Small intestine (tissue), 7 donors: ENCODE measurements at regions not wholly inside any gene's neighbourhood (a gene's known extent, or its start where the extent isn't known, plus 50 kb on each side); places are given as distances from the start of the nearest gene placed in this dataset.

ENCODE experiments used
- DNase-seq, 2 donors: peaks; one replicate each; pipeline versions ENCODE4 v3.0.0 to v3.0.0-alpha.2; 2013
- FAIRE-seq: peaks from 2 replicates; lab custom pipeline; 2012; peaks lifted over from hg19 to GRCh38; lab: Jason Lieb, UNC
- H3K27ac ChIP-seq, 3 donors: one replicate each; pipeline ENCODE4 v1.5.1; 2013; ENCODE audit warnings: low read length in 2 of 3, mild to moderate bottlenecking in 2 of 3, control low read depth in 1 of 3, inconsistent platforms in 1 of 3, low read depth in 1 of 3, moderate library complexity in 1 of 3
- H3K27me3 ChIP-seq, 3 donors: one replicate each; pipeline ENCODE4 v1.6.1; 2013; ENCODE audit warnings: low read length in 3 of 3, inconsistent platforms in 1 of 3; ENCODE audit not compliant: control insufficient read depth in 3 of 3, insufficient read depth in 3 of 3
- H3K36me3 ChIP-seq, 3 donors: one replicate each; pipeline ENCODE4 v1.6.1; 2013; ENCODE audit warnings: low read length in 3 of 3, inconsistent platforms in 1 of 3, low read depth in 1 of 3, mild to moderate bottlenecking in 1 of 3, moderate library complexity in 1 of 3; ENCODE audit not compliant: control insufficient read depth in 3 of 3, insufficient read depth in 2 of 3
- H3K4me1 ChIP-seq, 3 donors: one replicate each; pipeline ENCODE4 v1.6.1; 2013; ENCODE audit warnings: low read length in 2 of 3, inconsistent platforms in 1 of 3, low read depth in 1 of 3, mild to moderate bottlenecking in 1 of 3, moderate library complexity in 1 of 3; ENCODE audit not compliant: control insufficient read depth in 3 of 3, insufficient read depth in 2 of 3
- H3K4me3 ChIP-seq, 3 donors: one replicate each; pipeline ENCODE4 v1.5.1; 2013; ENCODE audit warnings: low read length in 3 of 3, control low read depth in 1 of 3, inconsistent platforms in 1 of 3, low read depth in 1 of 3, mild to moderate bottlenecking in 1 of 3, moderate library complexity in 1 of 3
- H3K9me3 ChIP-seq, 2 donors: one replicate each; pipeline ENCODE4 v1.6.1; 2013; ENCODE audit warnings: low read depth in 1 of 2, low read length in 1 of 2; ENCODE audit not compliant: control insufficient read depth in 2 of 2, insufficient read depth in 1 of 2
- WGBS, 3 donors: extraction: QIAGEN DNeasy Blood & Tissue Kit; methylation state at CpG; one replicate each; pipeline ENCODE4 v1.1.7; 2013; 5-methylcytosine and 5-hydroxymethylcytosine counted together
- donor health status: healthy with polysubstance abuse.
- donor health status: control.
- donor health status: control.
- donor health status: Bipolar disorder and iron deficiency.
- donor health status: healthy.

DNA sequence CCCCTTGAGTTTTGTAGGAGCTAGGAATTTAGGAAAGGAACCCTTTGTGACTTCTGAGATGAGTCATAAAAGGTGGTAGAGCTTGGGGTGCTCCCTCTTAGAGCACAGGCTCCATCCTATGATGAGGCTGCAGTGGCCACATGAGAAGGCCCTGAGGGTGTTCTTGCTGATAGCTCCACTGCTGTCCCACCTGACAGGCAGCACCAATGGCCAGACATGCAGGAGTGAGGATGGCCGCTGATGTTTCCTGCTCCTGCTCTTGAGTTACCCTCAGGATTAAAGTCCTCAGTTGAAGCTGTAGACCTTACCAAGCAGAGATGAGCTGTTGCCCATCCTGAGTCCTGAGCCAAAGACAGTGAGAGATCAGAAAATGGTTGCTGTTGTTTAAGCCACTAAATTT is 512.1 kb downstream of the CDH26 start:
- DNase-seq (no peak), FAIRE-seq (no peak)
- no peaks in the 10 kb centered on the region for H3K4me1 ChIP-seq
- H3K4me3 ChIP-seq = no peak overlapping the region
- H3K27me3 ChIP-seq = peaks cover 0 to 3% (median 0%) of the 10 kb centered on the region in 3 donors
- H3K27ac ChIP-seq = no peak overlapping the region
- 85 to 90% (median 87%) methylated on average over 1 of the region's 1 CpG for WGBS, 3 donors
- no peaks in the 10 kb centered on the region for H3K9me3 ChIP-seq
- H3K36me3 ChIP-seq = no peaks in the 10 kb centered on the region

DNA sequence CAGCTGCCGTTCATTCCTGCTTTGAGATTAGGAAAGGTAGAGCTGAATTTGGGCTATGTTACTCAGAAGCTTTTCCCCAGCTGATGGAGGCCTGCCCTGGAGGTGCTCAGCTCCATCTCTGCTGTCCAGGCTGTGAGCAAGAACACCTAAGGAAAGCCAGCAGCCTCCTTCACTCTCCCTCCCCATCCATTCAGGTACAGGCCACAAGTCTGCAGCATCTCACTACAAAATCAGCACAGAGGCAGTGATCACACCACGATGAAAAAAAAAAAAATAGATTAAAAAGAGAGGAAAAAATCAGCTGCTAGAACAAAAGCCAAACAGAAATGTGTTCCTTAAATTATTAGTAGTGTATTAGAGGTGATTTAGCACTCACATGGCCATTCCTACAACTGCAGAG is 515.0 kb downstream of the CDH26 start:
- 47 to 57% (median 55%) methylated on average over 2 of the region's 2 CpGs for WGBS, 3 donors
- DNase-seq = no peak
- FAIRE-seq = no peak
- Histone ChIP-seq H3K27me3 (peaks cover 0 to 3% (median 0%) of the 10 kb centered on the region in 3 donors), H3K4me3 (no peak overlapping the region), H3K36me3 (no peaks in the 10 kb centered on the region), H3K9me3 (no peaks in the 10 kb centered on the region), H3K27ac (no peak overlapping the region), H3K4me1 (no peaks in the 10 kb centered on the region)

- Histone ChIP-seq H3K36me3 (no peaks in the 10 kb centered on the region), H3K4me1 (no peaks in the 10 kb centered on the region), H3K4me3 (no peak overlapping the region), H3K27ac (no peak overlapping the region), H3K9me3 (no peaks in the 10 kb centered on the region), H3K27me3 (peaks cover 0 to 3% (median 0%) of the 10 kb centered on the region in 3 donors)
- 77 to 84% (median 78%) methylated on average over 8 of the region's 8 CpGs for WGBS, 3 donors
- DNase-seq (no peak), FAIRE-seq (no peak)
Measured at GRCh38 chr20:60474385-60474910, 516.2 kb downstream of the CDH26 start.

DNA sequence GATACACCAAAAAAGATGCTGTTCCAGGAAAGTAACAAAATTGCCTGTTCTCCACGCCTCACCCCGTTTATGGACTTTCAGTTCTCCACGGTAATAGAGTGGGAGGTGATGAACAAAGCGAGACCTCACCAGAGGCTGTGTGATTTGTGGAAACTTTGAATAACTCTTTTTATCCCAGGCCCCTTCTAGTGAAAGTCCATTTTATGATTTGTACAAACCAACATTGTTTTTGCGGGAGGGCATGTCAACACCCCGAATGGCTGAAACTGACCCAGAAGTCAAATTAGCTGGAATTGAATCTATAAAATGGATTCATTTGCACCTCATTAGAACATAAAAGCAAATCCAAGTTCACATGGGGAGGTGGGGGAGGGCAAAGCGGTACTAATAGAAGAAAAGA is 517.8 kb downstream of the CDH26 start:
- FAIRE-seq = no peak
- H3K9me3 ChIP-seq = no peaks in the 10 kb centered on the region
- H3K36me3 ChIP-seq = no peaks in the 10 kb centered on the region
- H3K4me1 ChIP-seq = no peaks in the 10 kb centered on the region
- no peak overlapping the region for H3K4me3 ChIP-seq
- WGBS, 3 donors = 74 to 84% (median 82%) methylated on average over 7 of the region's 7 CpGs
- no peak for DNase-seq
- no peak overlapping the region for H3K27ac ChIP-seq
- H3K27me3 ChIP-seq = no peaks in the 10 kb centered on the region

GRCh38 chr20:60477958-60478357 is 519.7 kb downstream of the CDH26 start:
- no peak overlapping the region for H3K4me3 ChIP-seq
- H3K27ac ChIP-seq = no peak overlapping the region

DNA sequence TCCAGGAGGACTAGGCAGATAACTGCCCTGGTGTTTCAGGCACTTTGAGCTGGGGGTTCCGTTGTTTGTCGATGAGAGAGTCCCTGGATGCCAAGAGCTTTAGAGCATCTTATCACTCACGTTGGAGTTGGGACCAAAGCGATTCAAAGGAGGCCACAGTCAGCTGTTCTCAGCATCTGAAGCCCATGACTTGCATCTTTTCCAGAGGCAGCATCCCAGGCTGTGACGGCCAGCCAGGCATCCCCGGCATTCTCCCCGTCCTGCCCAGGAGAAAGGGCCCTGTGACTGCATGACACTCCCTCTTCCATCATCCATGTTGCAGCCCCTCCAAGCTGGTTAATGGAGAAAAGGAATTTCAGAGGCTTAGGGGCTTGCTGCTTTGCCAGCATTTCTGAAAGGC is 520.3 kb downstream of the CDH26 start:
- no peaks in the 10 kb centered on the region for H3K4me1 ChIP-seq
- H3K27ac ChIP-seq = no peak overlapping the region
- no peaks in the 10 kb centered on the region for H3K36me3 ChIP-seq
- no peak overlapping the region for H3K4me3 ChIP-seq
- WGBS, 3 donors = 64 to 83% (median 79%) methylated on average over 7 of the region's 7 CpGs
- no peaks in the 10 kb centered on the region for H3K9me3 ChIP-seq
- DNase-seq (no peak), FAIRE-seq (no peak)
- H3K27me3 ChIP-seq = no peaks in the 10 kb centered on the region

More at GRCh38 chr20:60477958-60478357, 519.7 kb downstream of the CDH26 start:
- FAIRE-seq (no peak), DNase-seq (no peak)
- no peaks in the 10 kb centered on the region for H3K9me3 ChIP-seq
- WGBS, 3 donors = 41 to 70% (median 63%) methylated on average over 11 of the region's 11 CpGs
- no peaks in the 10 kb centered on the region for H3K4me1 ChIP-seq
- H3K27me3 ChIP-seq = no peaks in the 10 kb centered on the region
- H3K36me3 ChIP-seq = no peaks in the 10 kb centered on the region

- H3K27me3 ChIP-seq = no peaks in the 10 kb centered on the region
Measured at GRCh38 chr20:60480950-60481742, 522.9 kb downstream of the CDH26 start.

GRCh38 chr20:60481743-60482133 is 523.5 kb downstream of the CDH26 start:
- 43 to 63% (median 54%) methylated on average over 7 of the region's 7 CpGs for WGBS, 3 donors
- Histone ChIP-seq H3K4me3 (no peak overlapping the region), H3K36me3 (no peaks in the 10 kb centered on the region), H3K9me3 (no peaks in the 10 kb centered on the region), H3K27me3 (no peaks in the 10 kb centered on the region), H3K27ac (peak overlapping the region in 1 of 3 donors; percentile 4), H3K4me1 (no peaks in the 10 kb centered on the region)
- FAIRE-seq (no peak), DNase-seq (no peak)

More at GRCh38 chr20:60480950-60481742, 522.9 kb downstream of the CDH26 start:
- Histone ChIP-seq H3K4me1 (no peaks in the 10 kb centered on the region), H3K4me3 (no peak overlapping the region), H3K36me3 (no peaks in the 10 kb centered on the region), H3K9me3 (no peaks in the 10 kb centered on the region), H3K27ac (no peak overlapping the region)
- WGBS, 3 donors = 74 to 79% (median 77%) methylated on average over 25 of the region's 25 CpGs
- FAIRE-seq (no peak), DNase-seq (no peak)
